Activated CD4-positive, alpha-beta T cell treated with anti-CD3 and anti-CD28 coated beads, Interleukin-2, Interleukin-6, amounts not matched to agents 100 ng/mL and 50 ng/mL, durations not matched to agents 16 hours and 8 hours (primary cell): ENCODE measurements at regions not wholly inside any gene's neighbourhood (a gene's known extent, or its start where the extent isn't known, plus 50 kb on each side); places are given as distances from the start of the nearest gene placed in this dataset.

Source experiments
- DNase-seq: peaks from one replicate; pipeline ENCODE4 v3.0.0-alpha.2; 2020

DNA sequence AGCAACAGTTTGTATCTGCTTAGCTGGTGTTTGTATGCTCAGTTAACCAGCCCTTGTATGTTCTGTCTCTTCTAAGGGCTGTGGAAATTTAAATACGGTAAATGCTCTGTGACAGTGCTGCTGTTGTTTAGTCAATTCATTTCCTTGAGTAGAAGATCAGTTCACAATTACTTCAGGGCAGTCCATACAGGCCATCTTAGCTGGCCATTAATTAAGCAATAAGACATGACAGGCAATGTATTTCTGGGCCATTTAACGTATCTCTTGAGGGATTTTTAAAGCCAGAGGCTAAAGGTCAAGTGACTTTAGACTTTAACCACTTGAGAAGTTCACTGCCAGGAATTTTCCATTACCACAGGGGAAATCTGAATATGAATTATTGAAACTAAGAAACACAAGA, 351.8 kb downstream of the ZIC1 start:
- DNase-seq: no peak

DNA sequence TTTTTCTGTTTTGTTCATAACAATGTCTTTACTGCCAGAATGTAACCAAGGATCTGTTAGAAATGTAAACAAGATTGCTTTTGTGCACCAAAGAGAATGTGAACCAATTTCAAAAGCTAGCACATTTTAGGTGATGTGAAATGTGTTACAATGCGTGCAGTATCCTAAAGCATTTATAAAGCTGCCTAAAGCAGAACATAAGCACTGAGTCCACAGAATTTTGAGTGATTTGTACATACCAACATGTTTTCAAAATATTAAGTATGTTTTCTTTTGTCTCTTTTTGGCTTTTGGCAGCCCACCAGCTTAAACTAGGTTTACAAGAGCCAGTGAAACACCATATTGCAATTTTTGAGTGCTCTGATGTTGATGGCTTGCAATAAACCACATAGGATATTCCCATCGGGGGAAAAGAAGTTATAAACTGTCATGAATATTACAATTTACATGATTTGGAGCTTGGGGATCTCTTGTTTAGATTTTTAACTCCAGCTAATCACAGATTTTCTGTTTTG, 364.0 kb downstream of the ZIC1 start:
- no peak for DNase-seq

- no peak for DNase-seq
These were observed 366.2 kb downstream of the ZIC1 start for GRCh38 chr3:147775411-147775810.

- DNase-seq: no peak
These were observed 366.8 kb downstream of the ZIC1 start for GRCh38 chr3:147775816-147776530.

DNA sequence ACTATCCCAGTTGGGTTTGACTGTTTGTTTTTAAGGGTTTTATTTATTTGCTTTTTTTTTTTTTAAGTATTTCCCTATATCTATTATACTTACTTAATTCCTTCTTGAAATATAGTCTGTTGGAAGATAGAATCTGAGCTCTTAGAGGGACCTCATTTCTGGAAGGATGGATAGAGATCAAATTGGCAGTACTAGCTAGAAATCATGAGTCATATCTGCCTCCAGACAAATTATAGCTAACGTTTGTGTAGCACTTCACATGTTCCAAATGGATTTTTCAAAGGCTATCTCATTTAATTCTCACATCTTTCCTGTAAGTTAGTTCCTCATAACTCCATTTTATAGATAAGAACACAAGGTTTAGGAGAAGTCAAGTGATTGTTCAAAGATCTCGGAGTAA, 384.7 kb downstream of the ZIC1 start:
- DNase-seq: no peak

DNA sequence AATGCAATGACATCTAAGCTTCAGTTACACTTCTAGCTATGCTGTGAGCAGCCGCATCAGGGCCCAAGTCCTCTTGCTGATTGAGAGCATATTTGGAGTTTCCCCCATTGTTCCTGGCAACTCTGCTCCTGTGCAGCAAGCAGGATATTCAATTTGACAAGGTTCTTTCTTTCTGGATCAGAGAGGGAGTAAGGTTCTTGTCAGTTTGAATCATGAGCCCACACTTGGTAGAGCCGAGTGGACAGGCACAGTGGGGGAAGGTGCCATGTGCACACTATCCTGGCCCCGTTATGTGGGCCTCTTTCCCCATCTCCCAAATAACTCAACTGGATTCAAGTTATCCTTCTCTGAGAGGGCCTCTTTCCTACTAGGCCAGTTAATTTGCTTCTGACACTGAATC, 385.4 kb downstream of the ZIC1 start:
- no peak for DNase-seq

DNA sequence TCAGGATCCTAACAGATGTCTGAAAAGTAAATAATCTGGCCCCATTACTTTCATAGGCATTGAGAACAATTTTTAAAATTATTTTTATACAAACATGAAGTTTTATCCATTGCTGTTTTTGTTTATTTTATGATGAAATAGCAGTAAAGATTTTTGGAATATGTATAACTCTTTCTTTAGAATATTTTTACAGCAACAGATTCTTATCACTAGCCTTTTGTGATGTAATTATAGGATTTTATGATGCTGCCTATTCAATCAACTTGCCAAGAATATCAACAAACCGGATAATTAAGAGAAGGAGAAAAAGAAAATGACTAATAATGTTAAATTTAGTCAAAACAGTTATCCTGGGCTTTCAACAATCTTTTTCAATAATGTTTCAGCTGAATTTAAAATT, 386.3 kb downstream of the ZIC1 start:
- DNase-seq: no peak

DNA sequence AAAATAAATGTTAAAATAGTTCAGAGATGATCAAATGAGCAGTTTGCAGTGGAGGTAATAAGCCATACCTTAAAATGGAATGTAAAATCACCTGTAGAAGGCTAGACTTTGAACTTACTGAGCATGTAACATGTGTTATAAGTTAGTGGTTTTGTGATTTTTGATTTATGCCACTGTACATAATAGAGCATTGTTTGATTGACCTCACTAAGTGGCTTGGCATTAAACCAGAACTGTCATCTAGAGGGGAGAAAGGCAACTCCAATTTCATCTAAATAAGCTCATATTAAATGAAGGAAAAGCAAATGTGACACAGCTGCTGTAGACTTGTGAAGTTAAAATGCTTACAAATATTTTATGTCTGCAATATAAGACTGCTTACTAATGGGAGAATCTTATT, 387.9 kb downstream of the ZIC1 start:
- DNase-seq: no peak

DNA sequence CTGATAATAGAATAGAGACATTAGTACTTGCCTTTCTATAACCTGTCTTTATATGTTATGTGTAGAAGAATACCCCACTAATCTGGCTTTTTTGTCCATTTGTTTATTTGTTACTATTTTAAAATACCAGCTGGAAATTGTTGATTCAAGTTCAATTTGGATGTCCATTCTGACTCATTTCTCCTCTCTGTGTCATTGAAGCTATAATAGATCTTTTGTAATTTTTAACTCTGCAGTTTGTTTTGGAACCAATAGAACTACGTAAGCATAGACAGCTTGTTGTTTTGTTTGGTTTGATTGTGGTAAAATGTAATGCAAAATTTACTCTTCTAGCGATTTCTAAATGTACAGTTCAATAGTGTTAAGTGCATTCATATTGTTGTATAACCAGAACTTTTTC, 390.4 kb downstream of the ZIC1 start:
- DNase-seq: no peak

- no peak for DNase-seq
These were observed 398.6 kb downstream of the ZIC1 start for GRCh38 chr3:147807776-147808175.

- DNase-seq: no peak
These were observed 400.0 kb downstream of the ZIC1 start for GRCh38 chr3:147809206-147809605.

DNA sequence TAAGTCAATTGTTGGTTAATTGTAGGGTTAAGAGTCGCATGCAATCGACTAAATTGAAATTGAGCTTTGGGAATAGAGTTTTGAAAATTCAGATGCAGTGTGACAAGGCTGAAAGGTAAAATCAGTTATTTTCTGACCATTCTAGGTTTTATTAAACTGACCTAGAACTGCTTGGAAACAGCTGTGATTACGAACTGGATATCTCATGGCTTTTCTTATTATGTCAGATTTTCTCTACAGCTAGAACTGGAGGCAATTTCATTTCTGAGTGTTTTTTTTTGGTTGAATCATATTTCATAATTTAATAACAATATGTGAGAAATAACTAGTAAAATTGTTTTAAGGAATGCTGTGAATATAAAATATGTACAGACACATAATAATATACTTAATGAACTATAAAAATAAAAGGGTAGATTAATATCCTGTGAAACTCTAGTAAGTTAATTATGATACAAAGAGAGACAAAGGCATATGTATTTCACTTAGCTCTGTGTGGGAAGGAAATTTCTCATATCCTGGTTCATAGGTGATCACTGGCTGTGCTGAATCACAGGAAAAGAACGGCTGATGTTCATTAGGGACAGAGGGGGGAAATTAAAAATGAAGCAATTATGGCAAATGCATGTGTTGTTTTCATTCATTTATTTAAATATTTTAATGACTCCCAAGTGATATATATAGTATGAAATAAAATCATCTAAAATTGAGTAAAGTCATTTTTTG, 403.2 kb downstream of the ZIC1 start:
- no peak for DNase-seq

DNA sequence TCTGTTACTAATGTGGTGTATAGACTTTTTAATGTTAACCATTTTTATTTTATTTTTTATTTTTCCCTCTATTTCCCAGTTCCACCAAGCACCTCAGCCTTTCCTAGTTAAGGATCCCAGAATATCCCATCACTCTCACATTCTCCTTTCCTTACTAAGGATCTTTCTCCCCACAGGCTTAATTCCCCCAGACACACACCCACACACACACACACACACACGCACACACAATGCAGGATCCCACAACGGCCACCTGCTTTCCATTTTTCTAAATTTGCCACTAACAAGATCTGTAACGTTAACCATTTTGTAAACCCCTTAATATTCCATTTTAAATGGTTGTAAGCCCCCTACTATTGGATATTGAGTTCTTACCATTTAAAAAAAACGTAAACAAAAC, 404.1 kb downstream of the ZIC1 start:
- no peak for DNase-seq

GRCh38 chr3:147816752-147817151, 407.6 kb downstream of the ZIC1 start:
- no peak for DNase-seq

DNA sequence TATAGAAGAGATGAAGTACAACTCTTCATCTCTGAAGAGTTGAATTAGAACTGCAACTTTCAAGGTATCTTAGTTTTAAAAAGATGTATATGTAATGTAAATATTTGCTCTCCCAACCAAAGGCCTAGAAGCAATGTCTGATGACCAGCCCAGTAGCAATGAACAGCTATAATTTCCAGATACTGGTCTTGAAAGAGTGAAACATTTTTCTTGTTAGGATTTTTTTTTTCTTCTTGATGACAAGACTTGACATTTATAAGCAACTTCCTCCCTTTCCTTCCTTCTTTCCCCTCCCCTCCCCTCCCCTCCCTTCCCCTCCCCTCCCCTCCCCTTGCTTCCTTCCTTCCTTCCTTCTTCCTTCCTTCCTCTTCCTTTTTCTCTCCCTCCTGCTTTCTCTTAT, 423.4 kb downstream of the ZIC1 start:
- DNase-seq: no peak

DNA sequence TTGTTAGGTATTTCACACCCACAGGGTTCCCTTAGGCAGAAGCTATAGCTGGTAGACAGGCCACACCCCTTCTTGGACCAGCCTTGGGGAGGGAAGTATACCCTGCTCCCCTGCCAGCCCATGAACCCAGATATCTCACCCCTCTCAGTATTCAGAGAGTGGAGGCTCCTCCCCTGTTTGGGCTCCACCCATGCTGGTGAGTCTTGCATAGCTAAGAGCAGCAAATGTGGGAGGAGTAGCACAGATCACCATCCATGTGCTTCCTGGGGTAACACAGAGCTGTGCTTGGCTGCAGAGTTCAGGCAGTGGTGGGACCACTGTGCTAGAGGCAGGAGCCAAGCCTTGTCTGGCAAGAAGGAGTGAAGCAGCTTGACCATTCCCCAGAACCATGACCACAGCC, 427.2 kb downstream of the ZIC1 start:
- no peak for DNase-seq

- DNase-seq: no peak
These were observed 429.5 kb downstream of the ZIC1 start for GRCh38 chr3:147838652-147839051.

- no peak for DNase-seq
These were observed 434.2 kb downstream of the ZIC1 start for GRCh38 chr3:147843331-147843730.

GRCh38 chr3:147846293-147846692, 437.1 kb downstream of the ZIC1 start:
- DNase-seq: no peak

DNA sequence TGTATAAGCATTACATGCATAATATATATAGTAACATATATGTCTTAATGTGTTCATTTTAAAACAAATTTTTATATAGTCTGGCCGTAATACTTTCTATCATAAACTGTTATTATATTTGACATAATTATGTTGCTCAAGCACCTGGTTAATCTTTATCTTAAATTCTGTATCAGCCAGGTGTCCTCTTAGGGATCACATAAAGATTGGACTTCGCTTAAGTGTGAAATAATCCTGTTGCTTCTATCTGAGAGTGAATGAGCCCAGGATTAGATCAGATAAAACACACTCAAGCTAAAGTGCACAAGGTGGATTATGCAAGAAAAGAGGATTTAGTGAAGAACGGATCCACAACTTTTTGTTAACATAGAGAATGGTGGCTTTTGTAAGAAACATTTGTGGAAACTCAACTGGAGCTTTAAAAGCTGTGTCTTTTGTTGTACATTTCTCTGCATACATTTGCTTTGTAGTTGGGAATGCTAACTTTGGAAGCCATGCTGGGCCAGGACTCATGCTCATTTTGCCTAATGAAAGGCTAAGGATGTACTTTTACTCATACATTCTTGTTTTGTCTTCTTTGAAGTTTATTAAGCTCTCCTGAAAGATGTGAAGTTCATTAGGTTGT, 437.8 kb downstream of the ZIC1 start:
- DNase-seq: no peak

- no peak for DNase-seq
These were observed 441.9 kb downstream of the ZIC1 start for GRCh38 chr3:147851062-147851461.

GRCh38 chr3:147854542-147854941, 445.4 kb downstream of the ZIC1 start:
- no peak for DNase-seq

GRCh38 chr3:147864754-147865354, 455.7 kb downstream of the ZIC1 start:
- DNase-seq: no peak

GRCh38 chr3:147866561-147866960, 457.4 kb downstream of the ZIC1 start:
- DNase-seq: no peak
